ENCODE measurements at regions not wholly inside any gene's neighbourhood (a gene's known extent, or its start where the extent isn't known, plus 50 kb on each side); places are given as distances from the start of the nearest gene placed in this dataset.

DNA sequence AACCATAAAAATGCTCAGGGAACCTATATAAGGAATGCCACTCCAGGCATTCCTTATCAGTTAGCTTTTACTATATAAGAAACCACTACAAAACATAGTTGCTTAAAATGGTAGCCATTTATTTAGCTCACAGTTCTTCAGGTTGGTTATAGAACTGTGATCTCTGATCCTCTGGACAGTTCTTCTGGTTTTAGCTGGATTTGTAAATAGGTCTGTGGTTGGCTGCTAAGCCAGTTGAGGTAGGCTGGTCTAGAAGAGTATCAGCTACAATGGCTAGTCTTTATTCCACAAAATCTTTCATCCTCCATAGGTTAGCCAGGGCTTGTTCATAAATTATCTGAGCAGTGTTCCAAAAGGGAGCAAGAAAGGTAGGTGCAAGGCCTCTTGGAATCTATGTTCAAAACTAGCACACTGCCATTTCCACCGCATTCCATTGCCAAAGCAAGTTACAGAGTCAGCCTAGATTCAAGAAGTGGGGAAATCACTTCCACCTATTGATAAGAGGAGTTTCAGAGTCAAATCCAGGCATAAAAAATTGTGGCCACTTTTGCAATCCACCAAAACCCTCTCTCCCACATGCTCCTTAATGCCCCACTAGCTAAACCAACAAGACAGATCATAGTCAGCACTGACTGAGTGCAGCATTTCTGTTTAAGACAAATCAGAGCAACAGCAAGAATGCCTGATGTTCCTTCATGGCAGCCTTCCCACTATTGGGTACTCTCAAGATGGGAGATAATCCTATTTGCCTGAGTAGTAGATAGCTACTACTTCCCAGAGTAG, 146.4 kb downstream of the IRS1 start:
- no peak for DNase-seq (ENCODE audit: low spot score)

DNA sequence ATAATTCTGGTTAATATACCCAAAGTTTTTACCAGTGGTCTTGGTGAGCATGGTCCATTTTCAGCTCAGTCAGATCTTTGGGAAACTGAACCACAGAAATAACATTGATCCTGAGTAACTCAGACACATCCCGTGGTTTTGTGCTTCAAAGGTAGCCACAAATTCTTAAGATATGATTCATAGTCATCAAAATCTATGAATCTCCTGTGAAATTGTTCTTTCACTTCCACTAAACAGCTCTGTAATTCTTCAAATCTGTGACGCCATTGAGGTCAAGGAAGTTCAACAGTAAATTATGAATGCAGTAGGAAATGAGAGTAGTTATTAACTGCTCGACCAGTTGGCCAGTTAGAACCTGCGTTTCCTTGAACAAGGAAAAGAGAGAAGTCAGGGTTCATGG, 147.3 kb downstream of the IRS1 start:
- DNase-seq (ENCODE audit: low spot score) = no peak

DNA sequence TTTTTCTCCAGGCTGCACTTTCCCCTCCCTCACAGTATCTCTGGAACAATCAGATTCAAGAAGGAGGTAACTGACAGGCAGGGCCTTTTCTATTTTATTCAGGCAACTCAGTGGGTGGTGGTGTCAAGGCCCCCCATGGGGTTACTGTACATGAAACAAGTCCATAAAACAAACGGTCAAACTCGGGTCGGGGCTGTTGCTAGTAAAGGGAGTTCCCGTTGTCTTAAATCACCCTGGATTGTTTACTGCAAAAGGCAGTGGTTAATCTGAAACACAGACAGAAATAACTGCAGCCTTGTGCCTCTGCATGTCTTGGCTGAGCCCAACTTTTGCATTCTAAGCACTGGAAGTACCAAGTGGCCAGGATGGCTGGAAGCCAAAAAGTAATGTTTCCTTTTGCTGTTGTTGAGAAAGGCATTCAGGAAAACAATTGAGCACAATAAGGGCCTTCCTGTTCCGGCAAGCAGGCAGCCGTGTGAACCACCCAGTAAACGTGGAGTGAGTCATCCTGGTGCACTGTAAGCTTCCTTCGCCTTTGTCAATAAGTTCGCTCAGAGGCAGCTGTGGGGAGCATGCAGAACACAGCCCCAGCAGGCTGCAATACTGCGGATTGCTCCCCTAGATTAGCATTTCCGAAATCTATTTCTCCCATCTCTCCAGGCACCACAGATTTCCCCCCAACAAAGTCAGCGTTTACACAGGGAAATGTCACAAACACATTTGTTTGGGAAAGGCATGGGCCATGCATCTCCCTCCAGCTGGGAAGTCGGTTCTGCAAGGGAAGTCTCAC, 149.6 kb downstream of the IRS1 start:
- DNase-seq (ENCODE audit: low spot score) = no peak

DNA sequence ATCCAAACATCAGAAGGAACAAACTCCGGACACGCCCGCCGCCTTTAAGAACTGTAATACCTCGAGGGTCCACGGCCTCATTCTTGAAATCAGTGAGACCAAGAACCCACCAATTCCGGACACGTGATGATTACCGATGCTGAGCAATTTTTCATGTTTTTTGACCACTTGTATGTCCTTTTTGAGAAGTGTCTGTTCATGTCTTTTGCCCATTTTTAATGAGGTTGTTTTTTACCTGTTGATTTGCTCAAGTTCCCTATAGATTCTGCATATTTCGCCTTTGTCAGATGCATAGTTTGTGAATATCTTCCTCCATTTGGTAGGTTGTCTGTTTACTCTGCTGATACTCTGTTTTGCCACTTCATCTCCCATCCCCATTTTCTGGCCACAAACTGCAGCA, 150.4 kb downstream of the IRS1 start:
- no peak for DNase-seq (ENCODE audit: low spot score)

DNA sequence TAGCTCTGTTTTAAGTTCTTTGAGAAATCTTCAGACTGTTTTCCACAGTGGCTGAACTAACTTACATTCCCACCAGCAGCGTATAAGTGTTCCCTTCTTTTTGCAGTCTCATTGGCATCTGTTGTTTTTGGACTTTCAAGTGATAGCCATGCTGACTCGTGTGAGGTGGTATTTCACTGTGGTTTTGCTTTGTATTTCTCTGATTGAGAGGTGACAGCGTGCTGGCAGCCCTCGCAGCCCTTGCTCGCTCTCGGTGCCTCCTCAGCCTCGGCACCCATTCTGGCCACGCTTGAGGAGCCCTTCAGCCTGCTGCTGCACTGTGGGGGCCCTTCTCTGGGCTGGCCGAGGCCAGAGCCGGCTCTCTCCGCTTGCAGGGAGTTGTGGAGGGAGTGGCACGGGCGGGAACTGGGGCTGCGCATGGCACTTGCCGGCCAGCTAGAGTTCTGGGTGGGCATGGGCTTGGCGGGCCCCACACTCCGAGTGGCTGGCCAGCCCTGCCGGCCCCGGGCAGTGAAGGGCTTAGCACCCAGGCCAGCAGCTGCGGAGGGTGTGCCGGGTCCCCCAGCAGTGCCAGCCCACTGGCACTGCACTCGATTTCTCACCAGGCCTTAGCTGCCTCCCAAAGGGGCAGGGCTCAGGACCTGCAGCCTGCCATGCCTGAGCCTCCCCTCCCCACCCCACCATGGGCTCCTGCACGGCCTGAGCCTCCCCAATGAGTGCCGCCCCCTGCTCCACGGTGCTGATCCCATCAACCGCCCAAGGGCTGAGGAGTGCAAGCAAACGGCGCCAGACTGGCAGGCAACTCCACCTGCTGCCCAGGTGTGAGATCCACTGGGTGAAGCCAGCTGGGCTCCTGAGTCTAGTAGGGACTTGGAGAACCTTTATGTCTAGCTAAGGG, 151.8 kb downstream of the IRS1 start:
- no peak for DNase-seq (ENCODE audit: low spot score)

DNA sequence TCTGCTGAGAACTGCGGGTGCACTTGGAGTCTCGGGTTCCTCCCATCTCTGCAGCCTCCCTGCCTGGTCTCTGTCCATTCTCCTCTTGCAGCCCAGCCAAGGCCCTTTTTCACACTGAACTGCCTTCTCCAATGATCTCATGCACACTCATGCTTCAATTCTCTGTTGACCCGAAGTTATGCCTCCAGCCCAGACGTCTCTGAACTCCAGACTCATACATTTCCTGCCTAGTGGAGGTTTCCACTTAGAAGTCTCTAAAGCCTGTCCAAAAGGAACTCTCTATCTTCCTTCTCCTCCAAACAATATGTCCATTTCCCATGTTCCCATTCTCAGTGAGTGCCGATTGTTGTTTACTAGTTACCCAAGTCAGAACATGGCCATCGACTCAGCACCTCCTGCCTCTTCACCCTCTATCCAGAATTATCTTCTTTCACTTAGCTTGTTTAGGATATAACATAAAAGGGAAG, 155.2 kb downstream of the IRS1 start:
- DNase-seq (ENCODE audit: low spot score) = no peak

DNA sequence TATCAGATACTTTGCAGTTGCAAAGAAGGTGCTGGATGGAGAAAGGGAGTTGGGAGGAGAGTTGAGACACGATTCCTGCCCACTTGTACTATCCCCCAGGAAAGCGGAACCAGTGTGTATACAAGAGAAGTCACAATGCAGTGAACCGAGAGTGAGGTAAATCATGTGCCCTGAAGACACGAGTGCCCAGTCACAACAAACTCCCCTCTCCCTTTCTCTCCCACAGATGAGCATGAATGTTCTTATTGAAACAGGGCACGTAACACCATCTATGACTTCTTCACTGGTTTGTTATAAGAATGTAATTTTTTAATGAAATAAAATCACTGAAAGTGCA, 155.7 kb downstream of the IRS1 start:
- DNase-seq (ENCODE audit: low spot score) = no peak

DNA sequence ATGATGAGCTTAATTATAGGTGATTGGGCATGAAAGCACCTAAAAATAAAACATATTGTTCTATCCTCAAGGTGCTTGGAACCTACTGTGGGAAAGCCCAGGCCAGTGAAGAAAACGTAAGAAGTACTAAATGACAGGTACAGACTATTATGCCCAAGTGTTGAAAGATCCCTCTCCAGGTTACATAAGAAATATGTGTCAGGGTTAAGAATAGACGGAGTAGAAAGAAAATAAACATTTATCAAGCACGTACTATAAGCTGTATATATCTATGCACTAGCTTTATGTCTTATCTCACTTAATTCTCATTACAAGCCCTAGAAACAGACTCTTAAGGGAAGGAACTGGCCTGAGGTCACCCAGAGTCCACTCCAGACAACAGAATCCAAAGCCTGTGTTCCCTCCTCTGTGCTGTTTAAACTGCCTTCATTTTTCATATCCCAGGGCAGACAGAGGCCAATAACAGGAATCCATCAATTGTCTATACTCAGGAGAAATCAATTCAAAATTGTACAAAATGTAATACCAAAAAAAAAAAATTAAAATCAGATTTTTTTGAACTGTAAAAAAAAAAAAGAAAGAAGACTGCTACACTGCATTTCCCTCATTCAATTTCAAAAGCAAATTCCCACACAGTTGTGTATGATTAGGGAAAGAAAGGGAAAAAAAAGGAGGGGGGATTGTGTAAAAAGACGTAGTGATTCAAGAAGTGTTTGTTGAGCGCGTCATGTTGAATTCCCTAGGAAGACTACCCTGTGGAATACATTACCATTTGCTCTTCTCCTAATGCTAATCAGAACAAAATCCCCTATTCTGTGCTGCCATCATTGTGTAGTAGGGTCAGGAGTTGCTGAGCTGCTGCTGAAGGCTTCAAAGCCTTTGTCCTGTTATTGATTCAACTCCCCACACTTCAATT, 156.3 kb downstream of the IRS1 start:
- DNase-seq (ENCODE audit: low spot score) = no peak

DNA sequence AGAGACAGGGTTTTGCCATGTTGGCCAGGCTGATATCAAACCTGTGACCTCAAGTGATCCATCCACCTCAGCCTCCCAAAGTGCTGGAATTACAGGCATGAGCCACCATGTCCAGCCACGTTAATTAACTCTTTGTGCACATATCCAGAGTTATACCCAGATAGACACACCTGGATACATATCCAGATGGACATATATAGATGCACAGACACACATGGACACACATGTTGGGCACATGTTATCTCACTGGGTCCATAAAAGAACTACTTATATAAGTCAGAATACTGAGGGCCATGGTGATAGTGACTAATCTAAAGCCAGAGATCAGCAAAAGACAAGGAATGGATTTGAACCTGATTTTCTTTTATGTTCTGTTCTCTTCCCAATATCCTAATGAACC, 158.6 kb downstream of the IRS1 start:
- DNase-seq (ENCODE audit: low spot score) = no peak

DNA sequence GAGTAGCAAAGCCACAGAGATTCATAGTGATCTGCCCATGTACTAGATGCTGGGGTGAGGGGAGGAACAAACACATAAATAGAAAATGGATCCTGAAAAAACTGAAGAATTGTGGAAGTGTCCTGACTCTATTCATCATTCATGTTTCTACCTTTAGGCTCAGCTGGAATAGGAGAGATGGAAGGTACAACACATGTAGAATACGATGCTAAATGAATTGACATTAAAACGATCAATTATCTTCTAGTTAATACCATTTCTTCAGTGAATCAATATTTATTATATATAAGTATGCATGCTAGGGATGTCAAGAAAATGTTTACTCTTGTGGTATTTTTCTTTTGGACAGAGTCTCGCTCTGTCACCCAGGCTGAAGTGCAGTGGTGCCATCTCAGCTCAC, 159.1 kb downstream of the IRS1 start:
- no peak for DNase-seq (ENCODE audit: low spot score)

DNA sequence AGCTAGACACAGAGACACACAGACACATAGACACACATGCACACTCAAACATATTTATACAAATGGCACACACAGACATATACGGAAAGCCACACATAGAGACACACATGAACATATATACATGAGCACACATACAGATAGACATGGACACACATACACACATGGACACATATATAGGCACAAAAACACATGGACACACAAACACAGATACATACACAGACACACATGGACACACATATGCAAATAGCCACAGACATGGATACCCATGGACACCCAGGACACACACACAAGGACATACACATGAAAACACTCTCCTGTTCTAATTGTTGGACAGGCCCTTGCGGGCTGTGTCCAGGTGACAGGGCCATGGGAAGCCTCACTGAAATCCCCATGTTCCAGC, 160.1 kb downstream of the IRS1 start:
- DNase-seq (ENCODE audit: low spot score) = no peak

DNA sequence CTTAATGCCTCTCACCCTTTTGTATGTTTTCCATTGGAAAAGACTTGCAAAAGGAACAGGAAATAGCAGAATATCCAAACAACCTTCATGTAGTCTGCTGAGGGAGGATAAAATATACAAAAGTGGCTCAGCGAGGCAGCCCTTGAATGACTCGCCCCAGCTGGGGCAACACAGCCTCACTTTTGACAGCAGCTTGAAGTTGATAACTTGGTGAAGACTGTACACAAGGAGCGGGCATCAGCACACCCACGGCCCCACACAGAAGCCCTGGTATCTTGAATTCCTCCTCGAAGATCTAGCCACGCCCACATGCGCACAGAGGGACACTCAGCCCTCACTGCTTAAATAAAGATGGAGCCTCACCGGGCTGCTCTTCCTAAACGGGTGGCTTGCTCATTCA, 161.0 kb downstream of the IRS1 start:
- no peak for DNase-seq (ENCODE audit: low spot score)

DNA sequence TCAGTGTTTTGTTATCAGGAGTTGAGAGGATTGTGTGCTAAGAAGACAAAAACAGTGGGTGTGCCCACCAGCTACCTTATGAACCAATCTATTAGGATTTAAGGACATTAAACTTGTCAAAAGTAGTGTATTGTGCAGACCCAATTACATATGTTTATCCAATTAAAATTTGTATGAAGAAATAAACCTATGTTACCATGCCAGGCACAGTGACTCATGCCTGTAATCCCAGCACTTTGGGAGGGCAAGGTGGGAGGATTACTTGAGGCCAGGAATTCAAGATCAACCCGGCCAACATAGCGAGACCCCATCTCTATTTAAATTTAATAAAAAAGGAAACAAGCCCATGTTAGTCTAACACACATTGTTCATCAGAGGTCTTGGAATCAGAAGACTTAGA, 162.2 kb downstream of the IRS1 start:
- no peak for DNase-seq (ENCODE audit: low spot score)

DNA sequence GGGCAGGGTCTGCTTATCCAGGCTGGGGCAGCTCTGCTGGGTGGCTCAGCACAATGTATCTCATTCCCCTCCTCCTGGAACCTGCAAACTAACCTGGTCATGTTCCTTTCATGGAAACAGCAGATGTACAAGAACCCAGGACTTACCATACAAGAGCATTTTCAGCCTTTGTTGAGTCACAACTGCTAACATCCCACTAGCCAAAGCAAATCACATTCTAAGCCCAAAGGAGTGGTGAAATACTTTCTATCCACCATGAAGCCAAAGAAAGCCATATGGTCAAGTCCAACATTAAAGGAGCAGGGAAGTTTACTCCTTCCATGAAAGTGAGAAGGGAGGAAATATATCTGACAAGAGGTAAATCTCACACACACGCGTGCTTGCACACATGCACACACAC, 163.0 kb downstream of the IRS1 start:
- DNase-seq (ENCODE audit: low spot score) = no peak

DNA sequence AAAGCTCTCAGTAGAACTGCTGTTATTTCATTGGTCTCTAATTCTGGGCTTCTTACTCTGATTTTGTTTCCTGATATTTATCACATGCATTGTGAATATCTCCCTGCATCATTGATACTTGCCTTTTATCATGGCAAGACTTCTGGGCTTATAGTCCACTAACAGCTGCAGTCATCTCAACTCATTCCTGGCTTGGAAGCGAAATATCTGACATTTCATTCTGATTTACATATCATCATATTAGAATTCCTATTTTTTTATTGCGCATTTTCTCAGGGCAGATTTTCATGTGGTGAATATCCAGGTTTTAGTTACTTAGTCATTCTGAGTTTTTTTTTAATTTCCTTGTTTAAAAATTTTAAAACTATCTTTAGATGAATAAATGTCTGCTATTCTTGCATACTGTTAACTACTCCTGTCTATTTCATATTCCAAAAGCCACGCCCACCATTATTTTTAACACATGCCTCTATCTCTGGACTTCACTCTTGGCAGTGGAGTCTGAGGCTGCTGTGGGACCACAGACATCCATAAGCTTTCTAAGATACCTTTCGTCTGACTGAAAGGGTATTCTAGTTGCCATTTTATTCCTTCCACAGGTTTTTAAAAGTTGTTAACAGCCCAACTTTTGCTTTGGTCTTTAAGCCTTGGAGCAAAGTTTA, 164.5 kb downstream of the IRS1 start:
- no peak for DNase-seq (ENCODE audit: low spot score)

DNA sequence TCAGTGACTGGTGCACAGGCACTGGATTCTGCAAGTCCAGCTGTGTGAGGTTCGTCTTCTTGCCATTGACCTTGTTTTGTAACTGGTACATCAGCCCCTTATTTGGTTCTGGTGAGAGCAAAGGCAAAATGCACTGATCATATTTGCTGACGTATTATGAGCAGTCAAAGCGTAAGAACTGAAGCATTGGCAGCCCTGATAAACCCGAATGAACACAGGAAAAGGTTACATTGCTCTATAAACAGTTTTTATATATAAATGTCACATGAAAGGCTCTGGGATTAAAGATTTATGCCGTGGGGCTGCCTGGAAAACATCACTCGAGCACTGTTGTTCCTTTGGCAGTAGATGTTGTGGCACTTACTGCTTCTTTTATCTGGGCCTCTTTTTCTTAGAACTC, 167.9 kb downstream of the IRS1 start:
- no peak for DNase-seq (ENCODE audit: low spot score)

DNA sequence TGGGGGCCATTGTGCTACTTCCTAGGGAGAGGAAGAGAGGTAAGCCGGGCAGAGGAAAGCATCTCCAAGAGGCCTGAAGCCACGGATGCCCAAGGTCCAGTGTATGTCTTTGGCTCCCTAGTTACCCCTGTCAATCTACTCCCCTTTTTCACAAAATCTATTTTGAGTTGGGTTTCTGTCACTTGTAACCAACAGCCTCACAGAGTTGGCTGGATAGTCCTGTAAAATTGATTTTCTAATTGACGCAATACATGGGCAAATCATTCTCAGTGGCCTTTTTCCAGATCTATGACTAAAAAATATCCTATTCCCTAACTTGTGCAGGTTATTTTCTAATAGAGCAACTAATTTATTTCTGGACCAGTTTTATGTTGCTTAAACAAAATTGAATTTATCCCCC, 168.4 kb downstream of the IRS1 start:
- DNase-seq (ENCODE audit: low spot score) = no peak

DNA sequence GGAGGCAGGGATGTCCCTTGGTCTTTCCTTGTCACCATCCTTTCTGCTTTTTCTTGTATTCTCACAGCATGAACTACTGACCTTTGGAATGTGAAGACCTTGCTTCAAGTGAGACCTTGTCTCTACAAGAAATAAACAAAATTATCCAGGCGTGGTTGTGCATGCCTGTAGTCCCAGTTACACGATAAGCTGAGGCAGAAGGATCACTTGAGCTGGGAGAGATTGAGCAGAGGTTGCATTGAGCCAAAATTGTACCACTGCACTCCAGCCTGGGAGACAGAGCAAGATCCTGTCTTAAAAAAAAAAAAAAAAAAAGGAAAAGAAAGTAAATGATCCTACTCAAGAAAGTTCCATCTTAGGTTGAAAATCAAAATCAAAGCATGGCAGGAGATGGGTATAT, 173.7 kb downstream of the IRS1 start:
- DNase-seq (ENCODE audit: low spot score) = no peak

DNA sequence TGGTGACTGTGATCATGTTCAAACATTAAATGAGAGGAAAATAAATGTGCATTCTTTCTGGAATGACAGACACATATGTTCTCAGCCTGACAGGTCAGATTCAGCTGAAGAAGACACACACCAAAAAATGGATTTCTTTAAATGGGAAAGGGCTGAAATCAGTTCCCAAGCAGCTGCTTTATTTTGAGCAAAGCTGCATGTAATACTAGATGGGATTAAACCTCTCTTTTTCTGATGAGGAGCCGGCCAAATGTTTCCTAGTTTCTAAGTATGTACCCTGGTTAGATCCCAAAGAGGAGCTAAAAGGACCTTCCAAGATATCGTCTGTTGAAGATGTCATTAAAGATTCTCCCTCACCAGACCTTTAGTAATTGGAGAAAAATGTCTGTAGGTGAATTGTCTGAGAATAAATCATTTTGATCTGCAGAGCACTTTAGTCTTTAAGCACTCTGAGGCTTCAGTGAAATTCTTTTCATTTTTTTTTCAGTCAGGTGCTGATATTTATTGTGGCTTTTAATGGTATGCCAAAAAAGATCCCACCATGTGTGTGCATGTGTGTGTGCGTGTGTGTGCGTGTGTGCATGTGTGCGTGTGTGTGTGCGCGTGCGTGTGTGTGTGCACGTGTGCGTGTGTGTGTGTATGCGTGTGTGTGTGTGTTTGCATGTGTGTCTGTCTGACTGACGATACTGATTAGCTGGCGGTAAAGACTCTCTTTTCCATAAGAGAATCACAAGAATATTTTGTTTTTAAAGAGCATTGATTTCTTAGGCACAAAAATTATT, 175.8 kb downstream of the IRS1 start:
- DNase-seq (ENCODE audit: low spot score) = no peak

DNA sequence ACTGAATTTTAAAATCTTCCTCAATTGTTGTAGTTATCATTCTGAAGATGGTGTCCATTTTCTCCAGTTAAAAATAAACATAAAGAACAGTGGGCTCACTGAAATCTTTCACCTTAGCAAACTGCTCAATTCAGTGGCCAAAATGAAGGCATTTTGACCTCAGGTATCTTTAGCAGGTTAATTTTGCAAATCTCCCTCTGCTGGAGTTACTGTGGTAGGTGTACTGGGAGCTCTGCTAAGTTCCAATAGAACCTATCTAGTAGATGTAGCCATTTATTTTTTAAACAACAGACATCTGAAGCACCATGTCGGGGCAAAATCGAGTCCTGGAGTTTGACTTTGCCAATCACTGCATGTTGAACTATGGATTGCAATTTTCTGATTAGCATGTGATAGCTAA, 177.1 kb downstream of the IRS1 start:
- DNase-seq (ENCODE audit: low spot score) = no peak
